ENCODE measurements at regions not wholly inside any gene's neighbourhood (a gene's known extent, or its start where the extent isn't known, plus 50 kb on each side); places are given as distances from the start of the nearest gene placed in this dataset.

DNA sequence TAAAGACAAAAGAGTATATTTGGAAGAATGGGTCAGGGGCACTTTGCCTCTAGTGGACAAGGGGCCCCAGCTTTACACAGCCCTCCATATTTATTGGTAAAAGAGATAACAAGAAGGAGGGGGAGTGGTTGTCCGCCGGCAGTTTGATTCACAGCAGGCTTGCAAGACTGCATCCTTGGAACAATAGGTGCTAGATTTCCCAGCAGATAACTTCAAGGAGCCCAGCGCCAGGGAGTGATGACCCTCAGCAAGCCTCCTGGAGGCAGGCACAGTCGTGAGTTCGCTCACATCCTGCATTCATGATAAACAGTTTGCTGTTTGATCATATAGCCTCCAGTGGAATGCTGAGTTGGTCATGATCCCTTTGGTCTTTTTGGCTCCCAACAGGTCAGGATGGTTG, 67.8 kb upstream of the INCENP start:
- TF ChIP-seq EZH2phosphoT487 (IDR thresholded peaks at IDR 0.05; ENCODE audit: insufficient read depth, low read depth) = no peak
- no peak for TF ChIP-seq EZH2 (IDR thresholded peaks at IDR 0.05; ENCODE audit: insufficient read depth, poor library complexity, severe bottlenecking)
